Neural progenitor cell (in vitro differentiated cells): ENCODE measurements at regions not wholly inside any gene's neighbourhood (a gene's known extent, or its start where the extent isn't known, plus 50 kb on each side); places are given as distances from the start of the nearest gene placed in this dataset.

Experiments
- DNase-seq: peaks from one replicate; pipeline ENCODE4 v3.0.0-alpha.2; 2016; ENCODE audit warnings: low spot score
- H2AFZ ChIP-seq: fragments of 200-600 bp; sonication (generic); replicated peaks from 2 replicates; pipeline ENCODE4 v1.6.1; 2016; ENCODE audit warnings: antibody characterized with exemption
- H3F3A ChIP-seq: fragments of 200-600 bp; sonication (generic); 2 replicates; pipeline ENCODE4 v1.6.1; 2016; ENCODE audit warnings: antibody characterized with exemption, low read depth
- H3K27ac ChIP-seq: fragments of 200-600 bp; sonication (generic); 2 replicates; pipeline ENCODE4 v1.5.1; 2016; ENCODE audit warnings: mild to moderate bottlenecking
- H3K27me3 ChIP-seq: fragments of 200-600 bp; sonication (generic); 2 replicates; pipeline ENCODE4 v1.6.1; 2016; ENCODE audit warnings: mild to moderate bottlenecking, moderate library complexity
- H3K36me3 ChIP-seq: fragments of 200-600 bp; sonication (generic); 2 replicates; pipeline ENCODE4 v1.5.1; 2016
- H3K4me1 ChIP-seq: fragments of 200-600 bp; sonication (generic); 2 replicates; pipeline ENCODE4 v1.6.1; 2016; ENCODE audit warnings: mixed run types
- H3K4me2 ChIP-seq: fragments of 200-600 bp; sonication (generic); 2 replicates; pipeline ENCODE4 v1.6.1; 2016
- H3K4me3 ChIP-seq: fragments of 200-600 bp; sonication (generic); 2 replicates; pipeline ENCODE4 v1.5.1; 2016
- H3K79me2 ChIP-seq: fragments of 200-600 bp; sonication (generic); 2 replicates; pipeline ENCODE4 v1.6.1; 2016; ENCODE audit warnings: low read depth
- H3K9ac ChIP-seq: fragments of 200-600 bp; sonication (generic); 2 replicates; pipeline ENCODE4 v1.6.1; 2016
- H3K9me3 ChIP-seq: fragments of 200-600 bp; sonication (generic); 2 replicates; pipeline ENCODE4 v1.5.1; 2016; ENCODE audit warnings: low read depth
- H4K20me1 ChIP-seq: fragments of 200-600 bp; sonication (generic); 2 replicates; pipeline ENCODE4 v1.6.1; 2016; ENCODE audit warnings: low read depth
- H3K27ac Mint-ChIP-seq: 3 replicates; pipeline ENCODE4 v1.8.0; 2021; ENCODE audit warnings: mixed read lengths
- H3K27me3 Mint-ChIP-seq: 2 replicates; pipeline ENCODE4 v1.8.0; 2022; ENCODE audit warnings: low read depth, mild to moderate bottlenecking, inconsistent platforms, moderate library complexity, mixed read lengths; ENCODE audit not compliant: insufficient read depth
- H3K36me3 Mint-ChIP-seq: 3 replicates; pipeline ENCODE4 v1.8.0; 2021; ENCODE audit warnings: mixed read lengths
- H3K4me1 Mint-ChIP-seq: 3 replicates; pipeline ENCODE4 v1.8.0; 2021; ENCODE audit warnings: mixed read lengths
- H3K4me3 Mint-ChIP-seq: 3 replicates; pipeline ENCODE4 v1.8.0; 2021; ENCODE audit warnings: mild to moderate bottlenecking, moderate library complexity, mixed read lengths
- H3K9me3 Mint-ChIP-seq: 3 replicates; pipeline ENCODE4 v1.8.0; 2020; ENCODE audit warnings: mixed read lengths
- CTCF ChIP-seq: fragments of 200-600 bp; sonication (generic); IDR thresholded peaks from 2 replicates; pipeline ENCODE4 v1.5.1; 2017; ENCODE audit warnings: antibody characterized with exemption, mild to moderate bottlenecking
- EZH2 ChIP-seq: fragments of 200-600 bp; sonication (generic); IDR thresholded peaks from 2 replicates; pipeline ENCODE4 v1.6.1; 2017; ENCODE audit warnings: antibody characterized with exemption, mild to moderate bottlenecking, moderate library complexity
- EZH2phosphoT487 ChIP-seq: fragments of 200-600 bp; sonication (generic); IDR thresholded peaks from 2 replicates; pipeline ENCODE4 v1.6.1; 2017; ENCODE audit warnings: antibody characterized with exemption

DNA sequence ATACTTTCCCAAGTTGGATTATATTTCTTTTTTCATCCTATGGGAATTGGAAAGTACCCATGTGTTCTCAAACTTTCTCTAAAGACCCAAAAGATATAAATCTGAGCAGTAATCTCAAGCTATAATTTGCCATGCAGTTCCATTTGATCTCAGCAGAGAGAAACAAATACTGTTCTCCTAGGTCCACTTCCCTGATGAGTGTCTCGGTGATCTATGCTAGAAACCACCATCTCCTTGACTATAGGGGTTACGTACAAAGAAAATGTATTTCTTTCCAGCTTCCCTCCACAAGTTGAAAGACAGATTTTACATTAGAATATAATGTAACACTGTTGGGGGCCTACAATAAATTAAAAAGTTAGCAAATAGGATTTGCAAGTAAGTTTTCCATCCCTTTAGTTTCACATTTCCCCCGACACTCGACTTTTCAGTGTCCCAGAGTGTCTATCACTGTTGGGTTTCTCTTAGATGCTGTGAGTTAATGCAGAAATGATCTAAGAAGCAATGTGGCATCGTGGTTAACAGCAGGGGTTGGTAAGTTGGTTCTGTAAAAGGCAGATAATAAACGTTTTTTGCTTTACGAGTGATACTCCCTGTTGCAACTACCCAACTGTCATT, 465.1 kb upstream of the CFAP20DC start:
- Histone ChIP-seq H3K27ac (no peak overlapping the region), H3K79me2 (no peaks in the 10 kb centered on the region), H3K4me3 (no peak overlapping the region), H2AFZ (peak overlapping the region; percentile 12), H3K4me2 (no peak overlapping the region), H3K4me1 (peaks cover 24% of the 10 kb centered on the region), H3K9me3 (no peaks in the 10 kb centered on the region), H3K36me3 (no peaks in the 10 kb centered on the region), H3F3A (no peaks in the 10 kb centered on the region), H3K27me3 (no peaks in the 10 kb centered on the region), H3K9ac (no peak overlapping the region), H4K20me1 (no peaks in the 10 kb centered on the region)
- Mint-ChIP-seq H3K27me3 (peaks cover 6% of the 10 kb centered on the region), H3K27ac (peak overlapping the region; percentile 77), H3K4me3 (no peak overlapping the region), H3K9me3 (no peaks in the 10 kb centered on the region), H3K36me3 (no peaks in the 10 kb centered on the region), H3K4me1 (peaks cover 37% of the 10 kb centered on the region)
- DNase-seq, result no peak
- TF ChIP-seq EZH2phosphoT487 (no peak), EZH2 (no peak), CTCF (no peak)

DNA sequence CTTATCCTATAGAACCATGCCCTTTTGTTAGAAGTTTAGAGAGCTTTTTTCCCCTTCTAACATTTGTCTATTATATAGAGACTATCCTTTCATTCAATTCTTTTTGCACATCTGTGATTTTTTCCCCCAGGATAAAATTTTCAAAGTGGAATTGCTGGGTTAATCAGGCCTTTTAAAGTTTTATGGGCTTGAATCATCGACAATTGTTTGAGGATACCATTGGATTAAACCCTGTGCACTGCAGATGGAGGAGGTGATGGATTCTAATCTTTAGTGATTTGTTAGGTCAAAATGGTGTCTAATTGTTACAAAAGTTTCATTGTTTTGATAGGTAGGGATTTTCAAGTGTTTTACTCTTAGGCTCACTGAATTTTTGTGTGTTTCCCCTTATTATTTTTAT, 463.7 kb upstream of the CFAP20DC start:
- Histone ChIP-seq H3K4me1 (peaks cover 24% of the 10 kb centered on the region), H3K36me3 (no peaks in the 10 kb centered on the region), H2AFZ (no peak overlapping the region), H3K9me3 (no peaks in the 10 kb centered on the region), H3F3A (no peaks in the 10 kb centered on the region), H3K79me2 (no peaks in the 10 kb centered on the region), H3K9ac (no peak overlapping the region), H3K27me3 (no peaks in the 10 kb centered on the region), H3K27ac (no peak overlapping the region), H4K20me1 (no peaks in the 10 kb centered on the region), H3K4me3 (no peak overlapping the region), H3K4me2 (no peak overlapping the region)
- no peak for TF ChIP-seq EZH2phosphoT487
- TF ChIP-seq CTCF, result no peak
- TF ChIP-seq EZH2, result no peak
- Mint-ChIP-seq H3K27ac (no peak overlapping the region), H3K4me3 (no peak overlapping the region), H3K27me3 (peaks cover 3% of the 10 kb centered on the region), H3K36me3 (no peaks in the 10 kb centered on the region), H3K4me1 (peaks cover 37% of the 10 kb centered on the region), H3K9me3 (no peaks in the 10 kb centered on the region)
- no peak for DNase-seq

DNA sequence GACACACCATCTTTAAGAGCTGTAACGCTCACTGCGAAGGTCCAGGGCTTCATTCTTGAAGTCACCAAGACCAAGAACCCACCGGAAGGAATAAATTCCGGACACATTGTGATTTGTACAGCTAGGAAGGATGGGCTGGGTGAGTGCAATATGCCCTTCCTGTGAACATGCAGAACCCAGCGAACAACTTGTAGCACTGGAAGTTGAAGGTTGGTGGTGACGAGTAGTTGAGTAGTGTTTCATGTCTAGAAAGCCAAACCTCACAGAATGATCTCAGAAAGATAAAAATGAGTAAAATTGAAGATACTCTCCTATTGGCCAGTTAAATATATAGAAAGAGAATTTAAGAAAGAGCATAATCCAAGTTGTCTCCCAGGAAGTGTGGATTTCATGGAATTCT, 462.2 kb upstream of the CFAP20DC start:
- Mint-ChIP-seq H3K36me3 (no peaks in the 10 kb centered on the region), H3K4me1 (peaks cover 33% of the 10 kb centered on the region), H3K9me3 (no peaks in the 10 kb centered on the region), H3K27me3 (peaks cover 2% of the 10 kb centered on the region), H3K27ac (no peak overlapping the region), H3K4me3 (no peak overlapping the region)
- no peak for TF ChIP-seq EZH2phosphoT487
- no peak overlapping the region for H3K4me2 ChIP-seq
- H3K9me3 ChIP-seq, result no peaks in the 10 kb centered on the region
- H3K4me3 ChIP-seq, result no peak overlapping the region
- no peaks in the 10 kb centered on the region for H3K36me3 ChIP-seq
- H4K20me1 ChIP-seq, result no peaks in the 10 kb centered on the region
- H3K27me3 ChIP-seq, result no peaks in the 10 kb centered on the region
- peaks cover 19% of the 10 kb centered on the region for H3K4me1 ChIP-seq
- no peaks in the 10 kb centered on the region for H3F3A ChIP-seq
- DNase-seq, result no peak
- H3K9ac ChIP-seq, result no peak overlapping the region
- no peak overlapping the region for H3K27ac ChIP-seq
- H2AFZ ChIP-seq, result no peak overlapping the region
- H3K79me2 ChIP-seq, result no peaks in the 10 kb centered on the region

DNA sequence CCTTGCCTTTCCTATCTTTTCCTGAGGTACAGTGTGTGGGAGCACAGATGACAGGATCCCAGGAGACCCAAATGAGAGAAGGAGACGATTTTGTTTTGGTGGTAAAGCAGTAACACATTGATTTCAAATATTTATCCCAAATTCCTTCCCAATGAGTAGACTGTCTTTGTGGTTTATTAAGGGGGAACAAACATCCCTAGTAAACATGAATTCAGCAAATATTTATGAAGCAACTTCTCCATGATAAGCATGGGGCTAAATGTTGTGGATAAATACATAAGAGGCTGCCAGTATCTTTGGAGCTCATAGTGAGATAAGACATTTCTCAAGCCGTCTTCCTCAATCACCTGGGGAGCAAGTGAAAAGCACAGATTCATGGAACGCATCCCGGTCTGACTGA, 460.8 kb upstream of the CFAP20DC start:
- Mint-ChIP-seq H3K9me3 (no peaks in the 10 kb centered on the region), H3K27ac (no peak overlapping the region), H3K36me3 (no peaks in the 10 kb centered on the region), H3K4me3 (no peak overlapping the region), H3K4me1 (peaks cover 32% of the 10 kb centered on the region), H3K27me3 (no peaks in the 10 kb centered on the region)
- H3F3A ChIP-seq, result peaks cover 8% of the 10 kb centered on the region
- no peaks in the 10 kb centered on the region for H3K27me3 ChIP-seq
- H4K20me1 ChIP-seq, result no peaks in the 10 kb centered on the region
- H3K27ac ChIP-seq, result no peak overlapping the region
- no peak overlapping the region for H3K4me3 ChIP-seq
- H3K4me2 ChIP-seq, result no peak overlapping the region
- no peaks in the 10 kb centered on the region for H3K9me3 ChIP-seq
- no peak overlapping the region for H3K9ac ChIP-seq
- TF ChIP-seq EZH2, result no peak
- no peak for TF ChIP-seq CTCF
- no peak for DNase-seq
- H3K4me1 ChIP-seq, result peaks cover 20% of the 10 kb centered on the region
- no peaks in the 10 kb centered on the region for H3K79me2 ChIP-seq
- no peaks in the 10 kb centered on the region for H3K36me3 ChIP-seq
- H2AFZ ChIP-seq, result no peak overlapping the region
